ENCODE measurements at regions not wholly inside any gene's neighbourhood (a gene's known extent, or its start where the extent isn't known, plus 50 kb on each side); places are given as distances from the start of the nearest gene placed in this dataset.

DNA sequence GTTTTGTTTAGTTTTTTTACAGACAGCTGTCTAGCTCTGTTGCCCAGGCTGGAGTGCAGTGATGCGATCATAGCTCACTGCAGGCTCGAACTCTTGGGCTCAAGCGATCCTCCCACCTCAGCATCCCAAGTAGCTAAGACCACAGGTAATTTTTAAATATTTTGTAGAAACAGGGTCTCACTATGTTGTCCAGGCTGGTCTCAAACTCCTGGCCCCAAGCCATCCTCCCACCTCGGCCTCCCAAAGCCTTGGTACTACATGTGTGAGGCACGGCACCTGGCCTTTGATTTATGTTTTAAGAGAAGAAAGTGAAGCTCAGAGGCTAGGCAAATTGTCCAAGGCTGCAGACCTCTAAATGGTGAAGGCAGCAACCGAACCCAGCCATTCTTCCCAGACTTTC lies 98.6 kb upstream of the SVIL start:
- TF ChIP-seq, protein P1, sequence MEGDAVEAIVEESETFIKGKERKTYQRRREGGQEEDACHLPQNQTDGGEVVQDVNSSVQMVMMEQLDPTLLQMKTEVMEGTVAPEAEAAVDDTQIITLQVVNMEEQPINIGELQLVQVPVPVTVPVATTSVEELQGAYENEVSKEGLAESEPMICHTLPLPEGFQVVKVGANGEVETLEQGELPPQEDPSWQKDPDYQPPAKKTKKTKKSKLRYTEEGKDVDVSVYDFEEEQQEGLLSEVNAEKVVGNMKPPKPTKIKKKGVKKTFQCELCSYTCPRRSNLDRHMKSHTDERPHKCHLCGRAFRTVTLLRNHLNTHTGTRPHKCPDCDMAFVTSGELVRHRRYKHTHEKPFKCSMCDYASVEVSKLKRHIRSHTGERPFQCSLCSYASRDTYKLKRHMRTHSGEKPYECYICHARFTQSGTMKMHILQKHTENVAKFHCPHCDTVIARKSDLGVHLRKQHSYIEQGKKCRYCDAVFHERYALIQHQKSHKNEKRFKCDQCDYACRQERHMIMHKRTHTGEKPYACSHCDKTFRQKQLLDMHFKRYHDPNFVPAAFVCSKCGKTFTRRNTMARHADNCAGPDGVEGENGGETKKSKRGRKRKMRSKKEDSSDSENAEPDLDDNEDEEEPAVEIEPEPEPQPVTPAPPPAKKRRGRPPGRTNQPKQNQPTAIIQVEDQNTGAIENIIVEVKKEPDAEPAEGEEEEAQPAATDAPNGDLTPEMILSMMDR (IDR thresholded peaks at IDR 0.05; ENCODE audit: extremely low read depth in 1 of 2, insufficient read depth in 1 of 2, low read depth in 1 of 2, low read length in 2 of 2): no peak
- TF ChIP-seq POLR2AphosphoS5 (IDR thresholded peaks at IDR 0.05; ENCODE audit: insufficient read depth, low read depth, low read length) (no peak), EZH2 (IDR thresholded peaks at IDR 0.05; ENCODE audit: borderline replicate concordance, low read depth, low read length, severe bottlenecking) (no peak)

Data from endothelial cell of umbilical vein (primary cell).